ENCODE measurements at regions not wholly inside any gene's neighbourhood (a gene's known extent, or its start where the extent isn't known, plus 50 kb on each side); places are given as distances from the start of the nearest gene placed in this dataset.

- TF ChIP-seq, protein P1, sequence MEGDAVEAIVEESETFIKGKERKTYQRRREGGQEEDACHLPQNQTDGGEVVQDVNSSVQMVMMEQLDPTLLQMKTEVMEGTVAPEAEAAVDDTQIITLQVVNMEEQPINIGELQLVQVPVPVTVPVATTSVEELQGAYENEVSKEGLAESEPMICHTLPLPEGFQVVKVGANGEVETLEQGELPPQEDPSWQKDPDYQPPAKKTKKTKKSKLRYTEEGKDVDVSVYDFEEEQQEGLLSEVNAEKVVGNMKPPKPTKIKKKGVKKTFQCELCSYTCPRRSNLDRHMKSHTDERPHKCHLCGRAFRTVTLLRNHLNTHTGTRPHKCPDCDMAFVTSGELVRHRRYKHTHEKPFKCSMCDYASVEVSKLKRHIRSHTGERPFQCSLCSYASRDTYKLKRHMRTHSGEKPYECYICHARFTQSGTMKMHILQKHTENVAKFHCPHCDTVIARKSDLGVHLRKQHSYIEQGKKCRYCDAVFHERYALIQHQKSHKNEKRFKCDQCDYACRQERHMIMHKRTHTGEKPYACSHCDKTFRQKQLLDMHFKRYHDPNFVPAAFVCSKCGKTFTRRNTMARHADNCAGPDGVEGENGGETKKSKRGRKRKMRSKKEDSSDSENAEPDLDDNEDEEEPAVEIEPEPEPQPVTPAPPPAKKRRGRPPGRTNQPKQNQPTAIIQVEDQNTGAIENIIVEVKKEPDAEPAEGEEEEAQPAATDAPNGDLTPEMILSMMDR (conservative IDR thresholded peaks at IDR 0.05; ENCODE audit: low read depth, low read length) = no peak
- DNase-seq (ENCODE audit: low read depth) = no peak
- no peak overlapping the region for H3K4me3 ChIP-seq (ENCODE audit: low read depth, low read length)
Measured at GRCh38 chr6:91273729-91274128, 686.9 kb upstream of the MAP3K7 start.

DNA sequence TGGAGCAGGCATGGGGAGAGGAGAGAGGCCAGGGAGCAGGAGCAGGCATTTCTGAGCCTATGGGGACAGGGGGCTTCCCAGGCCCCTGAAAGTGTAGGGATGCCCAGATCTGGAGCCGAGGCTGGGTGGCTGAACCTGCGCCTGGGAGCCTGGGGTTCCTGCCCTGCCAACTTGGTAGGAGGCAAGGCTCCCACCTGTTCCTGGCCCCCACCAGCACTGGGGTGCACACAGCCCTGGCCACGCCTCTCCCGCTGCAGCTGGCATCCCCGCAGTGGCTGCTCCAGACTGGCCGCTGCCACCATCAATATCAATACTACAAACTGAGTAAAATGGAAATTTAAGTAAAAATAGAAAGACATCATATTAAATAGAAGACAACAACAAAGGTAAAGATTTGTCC, 684.9 kb upstream of the MAP3K7 start:
- DNase-seq (ENCODE audit: low read depth) = no peak
- TF ChIP-seq, protein P1 (conservative IDR thresholded peaks at IDR 0.05; ENCODE audit: low read depth, low read length) = no peak
- no peak overlapping the region for H3K4me3 ChIP-seq (ENCODE audit: low read depth, low read length)

GRCh38 chr6:91268941-91269340, 682.1 kb upstream of the MAP3K7 start:
- no peak for DNase-seq (ENCODE audit: low read depth)
- TF ChIP-seq, protein P1 (conservative IDR thresholded peaks at IDR 0.05; ENCODE audit: low read depth, low read length) = no peak
- no peak overlapping the region for H3K4me3 ChIP-seq (ENCODE audit: low read depth, low read length)

- TF ChIP-seq, protein P1 (conservative IDR thresholded peaks at IDR 0.05; ENCODE audit: low read depth, low read length) = no peak
Measured at GRCh38 chr6:91267246-91267645, 680.4 kb upstream of the MAP3K7 start.

GRCh38 chr6:91266156-91266555, 679.3 kb upstream of the MAP3K7 start:
- H3K4me3 ChIP-seq (ENCODE audit: low read depth, low read length) = no peak overlapping the region
- no peak for DNase-seq (ENCODE audit: low read depth)
- TF ChIP-seq, protein P1 (conservative IDR thresholded peaks at IDR 0.05; ENCODE audit: low read depth, low read length) = no peak

More at GRCh38 chr6:91267246-91267645, 680.4 kb upstream of the MAP3K7 start:
- no peak overlapping the region for H3K4me3 ChIP-seq (ENCODE audit: low read depth, low read length)
- no peak for DNase-seq (ENCODE audit: low read depth)

DNA sequence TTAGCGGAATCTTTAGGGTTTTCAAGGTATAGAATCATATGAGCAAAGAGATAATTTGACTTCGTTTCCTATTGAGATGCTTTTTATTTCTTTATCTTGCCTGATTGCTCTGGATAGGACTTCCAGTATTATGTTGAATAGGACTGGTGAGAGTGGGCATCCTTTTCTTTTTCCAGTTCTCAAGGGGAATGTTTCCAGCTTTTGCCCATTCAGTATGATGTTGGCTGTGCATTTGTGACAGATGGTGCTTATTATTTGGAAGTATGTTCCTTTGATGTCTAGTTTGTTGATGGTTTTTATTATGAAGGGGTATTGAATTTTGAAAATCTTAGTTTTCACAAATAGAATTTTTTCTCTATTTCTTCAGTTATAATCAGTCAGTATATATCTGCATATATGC, 656.6 kb upstream of the MAP3K7 start:
- TF ChIP-seq, protein P1 (conservative IDR thresholded peaks at IDR 0.05; ENCODE audit: low read depth, low read length) = no peak
- no peak overlapping the region for H3K4me3 ChIP-seq (ENCODE audit: low read depth, low read length)
- no peak for DNase-seq (ENCODE audit: low read depth)

DNA sequence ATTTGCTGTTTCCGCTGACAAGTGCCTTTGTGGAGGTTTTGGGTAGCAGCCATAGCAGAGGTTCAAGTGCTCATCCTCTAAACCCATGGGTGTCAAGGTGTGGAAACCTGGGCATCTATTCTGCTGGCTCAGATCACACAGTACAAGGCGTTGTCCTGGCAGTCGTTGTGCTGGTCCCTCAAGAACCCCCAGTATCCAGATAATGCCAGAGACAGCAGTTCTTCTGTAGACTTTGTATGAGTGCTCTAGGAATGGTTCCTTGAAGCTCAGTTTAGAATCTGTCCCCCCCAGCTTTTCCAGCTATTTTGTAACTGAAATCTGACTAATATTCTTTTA, 655.7 kb upstream of the MAP3K7 start:
- H3K4me3 ChIP-seq (ENCODE audit: low read depth, low read length) = no peak overlapping the region
- TF ChIP-seq, protein P1 (conservative IDR thresholded peaks at IDR 0.05; ENCODE audit: low read depth, low read length) = no peak
- no peak for DNase-seq (ENCODE audit: low read depth)

Measured in epithelial cell of proximal tubule (primary cell).